NCI-H1105 (cell line): ENCODE measurements at regions not wholly inside any gene's neighbourhood (a gene's known extent, or its start where the extent isn't known, plus 50 kb on each side); places are given as distances from the start of the nearest gene placed in this dataset.
A peak's percentile ranks its signal among the peaks of the same experiment; 100 is the strongest.

ENCODE experiments used
- DNase-seq: peaks from one replicate; lab custom pipeline; 2025; lab: John Stamatoyannopoulos, UW

GRCh38 chr9:107163370-107163769 is 119.7 kb upstream of the RAD23B start:
- DNase-seq, result no peak

GRCh38 chr9:107169796-107170195 is 113.3 kb upstream of the RAD23B start:
- DNase-seq, result no peak

GRCh38 chr9:107170801-107171200 is 112.3 kb upstream of the RAD23B start:
- no peak for DNase-seq

GRCh38 chr9:107172160-107172978 is 110.7 kb upstream of the RAD23B start:
- peak; percentile 63 for DNase-seq

- no peak for DNase-seq
Measured at GRCh38 chr9:107172979-107173347, 110.1 kb upstream of the RAD23B start.

GRCh38 chr9:107173422-107174180 is 109.5 kb upstream of the RAD23B start:
- no peak for DNase-seq

- no peak for DNase-seq
Measured at GRCh38 chr9:107174441-107174840, 108.6 kb upstream of the RAD23B start.

- no peak for DNase-seq
Measured at GRCh38 chr9:107175041-107175440, 108.0 kb upstream of the RAD23B start.

GRCh38 chr9:107175816-107176435 is 107.2 kb upstream of the RAD23B start:
- no peak for DNase-seq

- DNase-seq, result no peak
Measured at GRCh38 chr9:107176436-107177151, 106.5 kb upstream of the RAD23B start.

GRCh38 chr9:107177243-107177839 is 105.7 kb upstream of the RAD23B start:
- no peak for DNase-seq

GRCh38 chr9:107177857-107178256 is 105.2 kb upstream of the RAD23B start:
- no peak for DNase-seq

- no peak for DNase-seq
Measured at GRCh38 chr9:107178293-107178692, 104.8 kb upstream of the RAD23B start.

- no peak for DNase-seq
Measured at GRCh38 chr9:107180206-107180605, 102.9 kb upstream of the RAD23B start.

GRCh38 chr9:107183176-107183575 is 99.9 kb upstream of the RAD23B start:
- no peak for DNase-seq

- DNase-seq, result no peak
Measured at GRCh38 chr9:107188376-107188775, 94.7 kb upstream of the RAD23B start.

GRCh38 chr9:107190061-107190935 is 92.8 kb upstream of the RAD23B start:
- peak; percentile 42 for DNase-seq

GRCh38 chr9:107190936-107191290 is 92.2 kb upstream of the RAD23B start:
- DNase-seq, result no peak

- DNase-seq, result no peak
Measured at GRCh38 chr9:107193251-107193650, 89.8 kb upstream of the RAD23B start.

GRCh38 chr9:107198718-107199117 is 84.4 kb upstream of the RAD23B start:
- DNase-seq, result no peak

- DNase-seq, result no peak
Measured at GRCh38 chr9:107208121-107208520, 75.0 kb upstream of the RAD23B start.
